NCI-H1105 treated with DMSO at 0.1 percent for 48 hours (cell line): ENCODE measurements at regions not wholly inside any gene's neighbourhood (a gene's known extent, or its start where the extent isn't known, plus 50 kb on each side); places are given as distances from the start of the nearest gene placed in this dataset.

ENCODE experiments used
- DNase-seq: peaks from one replicate; lab custom pipeline; 2025; lab: John Stamatoyannopoulos, UW

- DNase-seq = no peak
Measured at GRCh38 chr17:79219208-79219935, 144.7 kb downstream of the ENGASE start.

- no peak for DNase-seq
Measured at GRCh38 chr17:79218825-79219200, 144.2 kb downstream of the ENGASE start.

- DNase-seq = no peak
Measured at GRCh38 chr17:79218175-79218824, 143.7 kb downstream of the ENGASE start.

DNA sequence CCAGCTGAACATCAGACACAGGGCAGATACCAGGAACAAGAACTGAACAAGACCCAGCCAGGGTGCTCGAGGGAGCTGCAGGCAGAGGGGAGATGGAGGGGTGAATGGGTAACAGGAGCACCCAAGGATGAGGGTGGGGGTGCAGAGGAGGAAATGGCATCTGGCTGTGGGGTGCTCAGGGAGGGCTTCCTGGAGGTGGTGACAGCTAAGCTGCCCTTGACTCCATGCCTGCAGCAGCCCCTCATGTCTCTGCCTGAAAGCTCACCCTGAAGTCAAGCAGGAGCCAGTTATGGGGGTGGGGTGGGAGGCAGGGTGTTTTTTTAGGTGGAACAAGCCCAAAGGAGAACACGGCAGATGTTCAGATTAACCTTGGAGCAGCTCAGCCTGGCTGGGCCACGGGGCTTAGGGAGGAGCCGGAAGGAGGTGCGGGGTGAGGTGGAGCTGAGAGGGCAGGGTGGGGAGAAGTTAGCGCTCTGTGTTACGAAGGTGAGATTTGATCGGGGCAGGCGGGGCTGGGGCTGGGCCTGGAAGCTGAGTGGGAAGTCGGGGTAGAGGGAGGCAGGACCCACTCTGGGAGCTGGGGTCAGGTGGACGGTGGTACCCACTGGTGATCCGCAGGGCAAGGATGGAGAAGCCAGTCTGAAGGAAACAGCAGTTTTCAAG, 143.0 kb downstream of the ENGASE start:
- DNase-seq = no peak

DNA sequence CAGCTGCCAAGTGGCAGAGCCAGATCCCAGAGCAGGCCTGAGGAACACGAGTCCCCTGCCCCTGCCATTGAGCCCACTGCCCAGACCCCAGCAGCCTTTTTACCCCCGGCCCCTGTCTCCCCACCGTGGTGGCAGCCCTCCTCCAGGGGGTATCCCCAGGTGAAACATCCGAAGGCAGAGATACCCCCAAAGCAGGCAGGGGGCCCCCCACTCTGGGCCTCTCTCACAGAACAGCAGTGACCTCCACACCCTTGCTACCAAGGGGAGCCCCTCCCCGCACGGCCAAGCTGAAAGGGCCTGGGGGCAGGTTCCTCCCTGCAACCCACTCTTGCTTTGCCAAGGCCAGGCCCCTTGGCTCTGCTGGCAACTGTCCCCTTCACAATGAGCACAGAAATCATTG, 142.2 kb downstream of the ENGASE start:
- DNase-seq = no peak

DNA sequence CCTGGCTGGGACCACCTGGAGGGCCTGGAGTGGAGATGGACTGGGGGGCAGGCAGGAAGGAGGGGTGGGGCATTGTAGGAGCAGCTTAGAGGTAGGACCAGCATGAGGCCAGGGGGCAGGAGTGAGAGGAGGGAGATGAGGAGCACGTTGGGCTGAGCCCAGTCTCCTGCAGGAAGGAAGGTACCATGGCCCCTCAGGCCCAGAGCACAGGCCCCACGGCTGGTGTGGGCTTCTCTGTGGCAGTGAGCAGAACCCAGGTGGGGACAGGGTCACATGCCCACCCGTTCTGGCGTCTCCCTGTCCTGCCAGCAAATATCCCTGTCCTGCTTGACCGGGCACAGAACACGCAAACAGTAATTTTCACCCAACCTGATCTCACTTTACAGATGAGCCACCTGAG, 141.8 kb downstream of the ENGASE start:
- DNase-seq = no peak

DNA sequence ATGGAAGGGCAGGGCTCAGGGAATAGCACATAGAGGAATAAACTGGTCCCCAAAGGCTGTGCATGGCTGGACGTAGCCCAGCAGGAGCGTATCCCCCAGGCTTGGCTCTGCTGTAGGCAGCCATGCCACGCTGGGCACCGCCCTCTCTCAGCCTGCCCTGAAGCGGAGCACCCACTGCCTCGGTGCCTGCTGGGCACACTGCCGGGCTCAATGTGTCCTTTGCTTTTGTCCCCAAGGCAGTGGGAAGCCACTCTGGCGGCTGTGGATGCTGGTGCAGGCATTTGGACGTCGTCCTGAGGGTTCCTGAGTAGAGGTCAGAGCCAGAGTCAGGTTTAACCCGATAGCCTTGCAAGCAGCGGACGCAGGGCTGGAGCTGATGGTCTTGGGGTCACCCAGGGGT, 141.0 kb downstream of the ENGASE start:
- no peak for DNase-seq

- DNase-seq = no peak
Measured at GRCh38 chr17:79214940-79215604, 140.4 kb downstream of the ENGASE start.

GRCh38 chr17:79214459-79214858, 139.8 kb downstream of the ENGASE start:
- DNase-seq = no peak

- DNase-seq = no peak
Measured at GRCh38 chr17:79213305-79213704, 138.7 kb downstream of the ENGASE start.

DNA sequence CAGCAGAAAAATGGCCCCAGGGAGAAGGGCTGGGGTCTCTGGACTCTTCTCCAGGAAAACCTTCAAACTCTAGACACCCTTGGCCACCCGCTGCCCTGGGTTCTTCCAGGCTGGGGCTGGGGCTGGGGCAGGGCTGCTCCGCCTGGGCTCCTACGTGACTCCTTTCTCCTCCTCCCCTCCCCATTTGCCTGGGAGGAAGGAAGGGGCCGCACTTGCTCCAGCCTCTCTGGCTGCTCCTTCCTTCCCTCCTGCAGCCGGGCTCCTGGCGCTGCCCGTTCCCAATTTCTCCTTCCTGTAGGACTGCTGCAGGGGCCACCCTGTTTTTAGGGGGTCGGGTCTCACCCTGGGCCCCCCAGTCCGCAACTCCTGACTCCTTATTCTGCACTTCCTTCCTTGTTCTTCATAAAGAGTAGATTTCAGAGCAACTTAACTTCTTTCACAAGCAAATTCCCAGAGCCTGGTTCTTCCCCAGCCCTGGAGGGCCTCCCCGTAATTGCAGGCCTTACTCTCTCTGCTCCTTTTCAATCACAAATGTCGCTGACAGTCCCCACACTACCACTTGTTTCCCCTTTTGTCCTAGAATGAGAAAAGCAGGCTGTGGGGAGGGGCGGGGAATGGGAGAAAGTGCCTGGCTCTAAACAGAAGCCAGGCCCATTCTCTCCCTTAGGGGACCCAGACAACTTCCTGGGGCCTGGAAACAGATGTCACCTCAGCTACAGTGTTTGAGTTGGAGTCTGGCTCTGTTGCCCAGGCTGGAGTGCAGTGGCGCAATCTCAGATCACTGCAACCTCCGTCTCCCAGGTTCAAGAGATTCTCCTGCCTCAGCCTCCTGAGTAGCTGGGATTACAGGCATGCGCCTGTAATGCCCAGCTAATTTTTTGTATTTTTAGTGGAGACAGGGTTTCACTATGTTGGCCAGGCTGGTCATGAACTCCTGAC, 137.8 kb downstream of the ENGASE start:
- no peak for DNase-seq

GRCh38 chr17:79211061-79211770, 136.6 kb downstream of the ENGASE start:
- DNase-seq = no peak

DNA sequence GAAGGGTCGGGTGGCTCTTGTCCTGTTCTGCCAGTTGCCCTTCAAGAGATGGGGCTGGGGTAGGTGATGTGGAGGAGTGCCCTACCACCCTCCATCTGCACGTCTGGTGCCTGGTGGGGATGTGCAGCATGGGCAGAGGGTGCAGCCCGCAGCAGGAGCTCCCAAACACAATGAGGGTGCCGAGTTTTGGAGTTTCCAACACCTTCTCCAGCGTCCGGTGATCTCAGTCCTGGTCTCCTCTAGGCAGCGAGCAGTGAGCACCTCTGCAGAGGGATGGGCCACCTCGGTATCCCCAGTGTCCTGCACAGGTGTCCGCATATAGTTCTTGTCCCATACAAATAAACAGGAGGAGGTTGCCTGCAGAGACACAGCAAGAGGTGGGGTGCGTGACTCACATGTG, 136.0 kb downstream of the ENGASE start:
- DNase-seq = no peak

DNA sequence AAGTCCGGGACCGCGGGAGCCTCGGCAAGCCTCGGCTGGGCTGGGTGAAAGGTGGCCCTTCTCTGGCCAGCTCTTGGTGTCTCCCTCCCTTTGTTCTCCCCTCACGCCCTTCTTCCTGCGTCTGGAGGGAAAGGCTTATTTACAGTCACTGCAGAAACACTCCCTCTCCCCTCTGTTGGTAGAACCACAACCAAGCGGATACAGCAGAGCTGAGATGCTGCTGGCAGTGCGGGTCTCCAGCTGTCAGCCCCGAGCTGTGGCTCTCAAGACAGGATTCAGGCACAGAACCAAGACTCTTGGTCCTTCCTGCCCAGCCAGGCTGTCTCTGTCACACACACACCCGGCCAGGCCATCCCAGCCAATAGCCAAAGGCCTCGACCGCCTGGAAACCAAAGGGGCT, 133.3 kb downstream of the ENGASE start:
- DNase-seq = no peak

DNA sequence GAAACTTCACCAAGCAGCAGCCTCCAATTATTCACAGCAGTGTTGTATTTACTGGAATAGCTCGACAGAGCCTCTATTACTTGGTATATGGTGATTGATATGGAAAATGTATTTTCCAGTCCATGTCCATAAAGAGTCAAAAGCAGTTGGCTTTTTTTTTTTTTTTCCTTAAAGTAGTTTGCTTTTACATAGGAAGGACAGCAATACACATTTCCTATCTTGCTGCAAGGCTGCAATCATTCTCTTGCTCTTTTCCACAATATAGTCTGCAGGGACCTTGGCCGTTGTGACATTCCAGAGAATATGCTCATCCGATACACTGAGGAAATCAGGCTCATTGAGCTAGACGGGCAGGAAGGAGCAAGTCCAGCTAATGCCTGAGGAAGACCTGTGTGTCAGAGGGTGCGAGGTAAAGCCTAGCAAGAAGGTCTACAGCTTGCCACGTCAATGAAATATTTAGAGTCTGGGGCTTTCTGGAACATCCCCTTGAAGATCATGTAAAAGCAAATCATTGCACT, 131.1 kb downstream of the ENGASE start:
- DNase-seq = no peak

GRCh38 chr17:79204261-79204660, 129.6 kb downstream of the ENGASE start:
- no peak for DNase-seq

GRCh38 chr17:79203657-79204056, 129.0 kb downstream of the ENGASE start:
- DNase-seq = no peak

DNA sequence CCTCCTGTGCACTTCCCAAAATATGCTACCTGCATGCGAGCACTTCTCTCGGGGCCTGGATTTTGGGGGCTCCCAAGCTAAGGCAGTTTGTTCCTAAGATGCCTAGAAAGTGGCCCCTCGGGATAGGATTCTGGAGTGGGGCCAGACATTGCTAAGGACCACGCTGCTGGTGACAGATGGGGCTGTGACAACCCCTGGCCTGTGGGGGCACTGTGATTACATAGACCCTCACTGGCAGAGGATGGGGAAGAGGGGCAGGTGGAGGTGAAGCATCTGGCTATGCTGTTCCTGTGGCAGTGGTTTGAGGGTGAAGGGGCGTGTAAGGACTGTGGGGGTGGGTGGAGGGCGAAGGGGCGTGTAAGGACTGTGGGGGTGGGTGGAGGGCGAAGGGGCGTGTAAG, 128.4 kb downstream of the ENGASE start:
- DNase-seq = no peak

GRCh38 chr17:79202480-79202879, 127.9 kb downstream of the ENGASE start:
- DNase-seq = no peak

DNA sequence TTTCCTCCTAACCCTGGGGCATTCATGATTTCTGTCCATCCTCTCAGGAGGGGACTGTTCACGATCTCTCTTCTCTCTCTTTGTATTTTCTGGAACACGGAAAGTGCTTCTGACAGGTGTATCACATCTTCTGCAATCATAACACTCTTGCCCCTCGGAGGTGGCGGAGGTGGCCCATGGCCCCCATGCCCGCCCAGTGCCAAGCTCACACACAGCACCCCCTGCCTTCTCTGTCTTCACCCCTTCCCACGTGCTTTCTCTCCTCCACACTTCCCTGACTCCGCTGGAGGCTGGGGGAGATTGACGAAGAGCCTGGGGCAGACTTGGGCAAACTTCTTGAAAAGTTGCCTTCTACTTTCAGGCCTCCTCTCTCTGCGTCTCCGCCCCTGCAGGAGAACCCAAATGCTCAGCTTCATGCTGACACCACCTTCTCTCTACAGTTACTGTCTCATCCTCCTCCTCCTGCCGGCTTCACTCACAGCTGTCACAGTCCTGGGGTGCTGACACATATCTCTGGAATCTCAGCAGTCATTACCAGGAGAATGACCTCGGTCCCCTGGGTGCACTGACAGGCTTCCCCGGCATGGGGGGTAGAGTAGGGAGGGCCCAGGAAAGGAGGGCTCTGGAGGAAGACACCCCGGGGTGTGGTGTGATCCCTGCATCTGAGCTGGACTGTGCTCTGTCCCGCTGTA, 127.1 kb downstream of the ENGASE start:
- no peak for DNase-seq
